DND-41 (cell line): ENCODE measurements at regions not wholly inside any gene's neighbourhood (a gene's known extent, or its start where the extent isn't known, plus 50 kb on each side); places are given as distances from the start of the nearest gene placed in this dataset.

Experiments
- ATAC-seq: fragments of 200-7000 bp; cut with Tn5 transposase; 3 replicates; pipeline ENCODE4 v1.9.1; 2021; ENCODE audit warnings: low read depth; ENCODE audit not compliant: insufficient read depth
- DNase-seq: peaks from one replicate; pipeline ENCODE4 v3.0.0-alpha.2; 2020
- H2AFZ ChIP-seq: 2 replicates; pipeline ENCODE4 v1.6.0; 2012; ENCODE audit warnings: low read depth, low read length
- H3K27ac ChIP-seq: 2 replicates; pipeline ENCODE4 v1.5.1; 2012; ENCODE audit warnings: low read length, inconsistent platforms
- H3K27me3 ChIP-seq: fragments of 200-600 bp; sonication (generic); 2 replicates; pipeline ENCODE4 v1.6.0; 2012; ENCODE audit warnings: low read length, mild to moderate bottlenecking, inconsistent platforms; ENCODE audit not compliant: insufficient read depth, poor library complexity
- H3K36me3 ChIP-seq: 2 replicates; pipeline ENCODE4 v1.5.1; 2012; ENCODE audit warnings: low read length, inconsistent platforms; ENCODE audit not compliant: insufficient read depth
- H3K4me1 ChIP-seq: 2 replicates; pipeline ENCODE4 v1.5.1; 2012; ENCODE audit warnings: mild to moderate bottlenecking, low read length; ENCODE audit not compliant: insufficient read depth
- H3K4me2 ChIP-seq: 2 replicates; pipeline ENCODE4 v1.6.0; 2012; ENCODE audit warnings: mild to moderate bottlenecking, moderate library complexity, low read length, inconsistent platforms; ENCODE audit not compliant: insufficient read depth
- H3K4me3 ChIP-seq, 2 experiments: fragments of 200-600 bp in 1 of 2; shearing (Covaris generic) in 1 of 2; 2 replicates each; pipeline ENCODE4 v1.5.1; 2012 to 2016; ENCODE audit warnings: inconsistent platforms in 2 of 2, low read length in 2 of 2, mild to moderate bottlenecking in 2 of 2, low read depth in 1 of 2, moderate library complexity in 1 of 2
- H3K79me2 ChIP-seq: 2 replicates; pipeline ENCODE4 v1.6.0; 2012; ENCODE audit warnings: low read length, inconsistent platforms; ENCODE audit not compliant: insufficient read depth
- H3K9ac ChIP-seq: 2 replicates; pipeline ENCODE4 v1.6.0; 2012; ENCODE audit warnings: low read depth, mild to moderate bottlenecking, inconsistent platforms, low read length, moderate library complexity
- H3K9me3 ChIP-seq: 2 replicates; pipeline ENCODE4 v1.5.1; 2012; ENCODE audit warnings: low read length, moderate library complexity, mild to moderate bottlenecking, inconsistent platforms; ENCODE audit not compliant: insufficient read depth, severe bottlenecking
- H4K20me1 ChIP-seq: 2 replicates; pipeline ENCODE4 v1.6.0; 2012; ENCODE audit warnings: low read length; ENCODE audit not compliant: insufficient read depth
- EZH2 ChIP-seq: IDR thresholded peaks from 3 replicates; pipeline ENCODE4 v1.6.1; 2012; ENCODE audit warnings: borderline replicate concordance, low read depth, mild to moderate bottlenecking, moderate library complexity, low read length, inconsistent platforms; ENCODE audit not compliant: severe bottlenecking
- TF ChIP-seq, protein P1 (sequence below): IDR thresholded peaks from 2 replicates; pipeline ENCODE4 v1.5.1; 2012; ENCODE audit warnings: borderline replicate concordance, low read length, moderate library complexity, mild to moderate bottlenecking; ENCODE audit not compliant: poor library complexity, severe bottlenecking; ENCODE audit errors: extremely low read depth

DNA sequence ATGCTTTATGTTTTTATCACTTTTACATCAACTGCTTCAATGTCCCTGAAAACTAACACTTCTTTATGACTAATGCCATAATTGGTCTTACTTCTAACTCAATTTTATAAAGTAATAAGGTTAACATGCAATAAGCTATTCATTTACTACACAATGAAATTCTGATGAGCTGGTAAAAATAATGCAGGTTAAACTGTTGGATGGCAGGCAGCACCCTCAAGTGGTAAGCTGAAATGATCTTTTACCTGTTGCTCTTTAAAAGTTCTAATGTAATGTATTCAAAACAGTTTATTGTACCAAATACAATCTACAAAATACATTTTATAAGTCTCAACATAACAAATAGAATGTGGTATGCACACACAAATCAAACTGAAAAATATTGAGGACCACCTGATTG, 1280.3 kb downstream of the CDH8 start:
- DNase-seq (no peak), ATAC-seq (no peak)
- Histone ChIP-seq H3K36me3 (no peaks in the 10 kb centered on the region), H3K27me3 (no peaks in the 10 kb centered on the region), H3K79me2 (no peaks in the 10 kb centered on the region), H3K27ac (no peak overlapping the region), H2AFZ (no peak overlapping the region), H3K9ac (no peak overlapping the region), H4K20me1 (no peaks in the 10 kb centered on the region), H3K4me2 (no peak overlapping the region), H3K9me3 (no peaks in the 10 kb centered on the region), H3K4me1 (no peaks in the 10 kb centered on the region), H3K4me3 (no peak overlapping the region)
- TF ChIP-seq EZH2: no peak
- TF ChIP-seq, protein P1, sequence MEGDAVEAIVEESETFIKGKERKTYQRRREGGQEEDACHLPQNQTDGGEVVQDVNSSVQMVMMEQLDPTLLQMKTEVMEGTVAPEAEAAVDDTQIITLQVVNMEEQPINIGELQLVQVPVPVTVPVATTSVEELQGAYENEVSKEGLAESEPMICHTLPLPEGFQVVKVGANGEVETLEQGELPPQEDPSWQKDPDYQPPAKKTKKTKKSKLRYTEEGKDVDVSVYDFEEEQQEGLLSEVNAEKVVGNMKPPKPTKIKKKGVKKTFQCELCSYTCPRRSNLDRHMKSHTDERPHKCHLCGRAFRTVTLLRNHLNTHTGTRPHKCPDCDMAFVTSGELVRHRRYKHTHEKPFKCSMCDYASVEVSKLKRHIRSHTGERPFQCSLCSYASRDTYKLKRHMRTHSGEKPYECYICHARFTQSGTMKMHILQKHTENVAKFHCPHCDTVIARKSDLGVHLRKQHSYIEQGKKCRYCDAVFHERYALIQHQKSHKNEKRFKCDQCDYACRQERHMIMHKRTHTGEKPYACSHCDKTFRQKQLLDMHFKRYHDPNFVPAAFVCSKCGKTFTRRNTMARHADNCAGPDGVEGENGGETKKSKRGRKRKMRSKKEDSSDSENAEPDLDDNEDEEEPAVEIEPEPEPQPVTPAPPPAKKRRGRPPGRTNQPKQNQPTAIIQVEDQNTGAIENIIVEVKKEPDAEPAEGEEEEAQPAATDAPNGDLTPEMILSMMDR: no peak

DNA sequence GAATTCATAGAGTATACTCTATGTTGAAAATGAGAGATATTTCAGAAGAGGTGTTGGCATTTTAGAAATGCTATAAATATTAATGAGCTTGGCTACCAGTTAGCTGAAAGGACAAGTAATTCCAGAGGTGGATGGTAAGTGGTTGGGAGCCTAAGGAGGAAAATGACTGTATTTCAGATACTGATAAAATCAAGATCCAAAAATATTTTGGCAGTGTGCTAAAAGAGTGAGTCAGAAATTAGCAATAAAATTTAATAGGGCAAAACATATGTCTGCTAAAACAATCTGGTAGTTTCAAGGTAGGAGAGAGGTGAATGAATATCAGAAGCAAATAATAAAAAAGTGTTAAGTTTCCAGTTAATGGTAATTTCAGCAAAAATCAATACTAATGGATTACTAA, 1287.9 kb downstream of the CDH8 start:
- TF ChIP-seq EZH2: no peak
- TF ChIP-seq, protein P1: no peak
- no peak overlapping the region for H3K4me2 ChIP-seq
- H4K20me1 ChIP-seq: no peaks in the 10 kb centered on the region
- no peaks in the 10 kb centered on the region for H3K9me3 ChIP-seq
- no peak overlapping the region for H3K4me3 ChIP-seq
- DNase-seq (no peak), ATAC-seq (no peak)
- no peaks in the 10 kb centered on the region for H3K27me3 ChIP-seq
- no peak overlapping the region for H2AFZ ChIP-seq
- H3K36me3 ChIP-seq: no peaks in the 10 kb centered on the region
- H3K9ac ChIP-seq: no peak overlapping the region
- H3K79me2 ChIP-seq: no peaks in the 10 kb centered on the region
- no peaks in the 10 kb centered on the region for H3K4me1 ChIP-seq
- no peak overlapping the region for H3K27ac ChIP-seq

DNA sequence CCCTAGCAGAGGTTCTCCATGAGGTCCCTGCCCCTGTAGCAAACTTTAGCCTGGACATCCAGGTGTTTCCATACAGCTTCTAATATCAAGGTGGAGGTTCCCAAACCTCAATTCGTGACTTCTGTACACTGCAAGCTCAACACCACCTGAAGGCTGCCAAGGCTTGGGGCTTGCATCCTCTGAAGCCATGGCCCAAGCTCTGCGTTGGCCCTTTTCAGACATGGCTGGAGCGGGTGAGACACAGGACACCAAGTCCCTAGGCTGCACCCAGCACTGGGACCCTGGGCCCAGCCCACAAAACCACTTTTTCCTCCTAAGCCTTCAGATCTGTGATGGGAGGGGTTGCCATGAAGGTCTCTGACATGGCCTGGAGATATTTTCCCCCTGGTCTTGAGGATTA, 1292.0 kb downstream of the CDH8 start:
- Histone ChIP-seq H3K4me1 (no peaks in the 10 kb centered on the region), H3K4me2 (no peak overlapping the region), H3K27ac (no peak overlapping the region), H3K79me2 (no peaks in the 10 kb centered on the region), H3K9me3 (no peaks in the 10 kb centered on the region), H3K36me3 (no peaks in the 10 kb centered on the region), H2AFZ (no peak overlapping the region), H4K20me1 (no peaks in the 10 kb centered on the region), H3K9ac (no peak overlapping the region), H3K4me3 (no peak overlapping the region), H3K27me3 (no peaks in the 10 kb centered on the region)
- no peak for ATAC-seq
- DNase-seq: no peak
- TF ChIP-seq, protein P1: no peak
- no peak for TF ChIP-seq EZH2

DNA sequence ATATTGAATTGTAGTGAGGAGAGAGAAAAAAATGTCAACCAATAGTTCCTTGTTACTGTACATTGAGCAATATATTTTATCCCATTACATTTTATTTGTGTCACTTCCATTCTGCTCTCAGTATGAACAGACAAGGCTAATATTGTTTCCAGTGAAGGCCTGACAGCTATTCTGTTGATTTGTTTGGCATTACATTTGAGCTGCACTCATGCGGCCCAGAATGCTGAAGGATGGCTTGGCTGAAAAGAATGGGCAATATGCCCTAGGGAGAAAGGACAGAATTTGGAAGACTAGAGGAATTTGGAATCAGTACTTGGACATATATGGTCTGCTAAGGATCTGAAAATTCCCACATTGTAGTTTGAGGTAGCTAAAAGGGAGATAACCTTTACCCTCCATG, 1294.4 kb downstream of the CDH8 start:
- Histone ChIP-seq H3K9ac (no peak overlapping the region), H3K4me1 (no peaks in the 10 kb centered on the region), H3K27ac (no peak overlapping the region), H3K79me2 (no peaks in the 10 kb centered on the region), H3K4me2 (no peak overlapping the region), H4K20me1 (no peaks in the 10 kb centered on the region), H3K27me3 (no peaks in the 10 kb centered on the region), H3K36me3 (no peaks in the 10 kb centered on the region), H2AFZ (no peak overlapping the region), H3K9me3 (no peaks in the 10 kb centered on the region), H3K4me3 (no peak overlapping the region)
- ATAC-seq (no peak), DNase-seq (no peak)
- TF ChIP-seq EZH2: no peak
- TF ChIP-seq, protein P1: no peak
